C4-2B (cell line): ENCODE measurements at regions not wholly inside any gene's neighbourhood (a gene's known extent, or its start where the extent isn't known, plus 50 kb on each side); places are given as distances from the start of the nearest gene placed in this dataset.
A peak's percentile ranks its signal among the peaks of the same experiment; 100 is the strongest.
"Not testable (repeated sequence)": the region's sequence is repeated elsewhere in the genome, so short reads cannot be mapped to it uniquely, and the experiment has no call there.

Source experiments
- H3K27ac ChIP-seq: fragments of 450-650 bp; 2 replicates; pipeline ENCODE4 v1.5.1; 2017
- ZFX ChIP-seq: fragments of 450-650 bp; IDR thresholded peaks from 2 replicates; pipeline ENCODE4 v1.6.1; 2017
- TF ChIP-seq, protein P1 (sequence below): fragments of 450-650 bp; conservative IDR thresholded peaks from 2 replicates; pipeline ENCODE4 v1.5.1; 2017; ENCODE audit warnings: mild to moderate bottlenecking

- no peak overlapping the region for H3K27ac ChIP-seq
- TF ChIP-seq, protein P1, sequence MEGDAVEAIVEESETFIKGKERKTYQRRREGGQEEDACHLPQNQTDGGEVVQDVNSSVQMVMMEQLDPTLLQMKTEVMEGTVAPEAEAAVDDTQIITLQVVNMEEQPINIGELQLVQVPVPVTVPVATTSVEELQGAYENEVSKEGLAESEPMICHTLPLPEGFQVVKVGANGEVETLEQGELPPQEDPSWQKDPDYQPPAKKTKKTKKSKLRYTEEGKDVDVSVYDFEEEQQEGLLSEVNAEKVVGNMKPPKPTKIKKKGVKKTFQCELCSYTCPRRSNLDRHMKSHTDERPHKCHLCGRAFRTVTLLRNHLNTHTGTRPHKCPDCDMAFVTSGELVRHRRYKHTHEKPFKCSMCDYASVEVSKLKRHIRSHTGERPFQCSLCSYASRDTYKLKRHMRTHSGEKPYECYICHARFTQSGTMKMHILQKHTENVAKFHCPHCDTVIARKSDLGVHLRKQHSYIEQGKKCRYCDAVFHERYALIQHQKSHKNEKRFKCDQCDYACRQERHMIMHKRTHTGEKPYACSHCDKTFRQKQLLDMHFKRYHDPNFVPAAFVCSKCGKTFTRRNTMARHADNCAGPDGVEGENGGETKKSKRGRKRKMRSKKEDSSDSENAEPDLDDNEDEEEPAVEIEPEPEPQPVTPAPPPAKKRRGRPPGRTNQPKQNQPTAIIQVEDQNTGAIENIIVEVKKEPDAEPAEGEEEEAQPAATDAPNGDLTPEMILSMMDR = no peak
- no peak for TF ChIP-seq ZFX
These were observed 68.2 kb upstream of the EED start for GRCh38 chr11:86176165-86176884.

DNA sequence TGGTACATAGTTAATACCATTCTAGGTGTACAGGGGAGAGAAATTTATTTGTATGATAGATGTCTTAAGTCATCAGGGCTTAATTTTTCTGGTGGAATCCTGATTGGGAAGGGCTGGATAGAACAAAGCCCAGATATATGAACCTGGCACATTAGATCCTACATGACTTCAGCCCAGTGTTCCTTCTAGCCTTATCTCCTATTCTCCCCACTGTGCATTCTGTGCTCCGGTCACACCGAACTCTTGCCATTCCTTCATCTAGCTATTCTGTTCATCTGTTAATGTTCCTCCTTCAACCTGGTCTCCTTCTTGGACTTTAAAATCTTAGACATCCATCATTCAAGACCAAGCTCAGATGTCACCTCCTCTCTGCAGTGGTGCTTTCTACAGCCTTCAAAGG is 68.9 kb upstream of the EED start:
- no peak overlapping the region for H3K27ac ChIP-seq
- TF ChIP-seq, protein P1 = no peak
- TF ChIP-seq ZFX = no peak

GRCh38 chr11:86175191-86175590 is 69.4 kb upstream of the EED start:
- TF ChIP-seq, protein P1 = no peak
- no peak for TF ChIP-seq ZFX
- H3K27ac ChIP-seq = no peak overlapping the region

- TF ChIP-seq, protein P1 = no peak
- no peak for TF ChIP-seq ZFX
These were observed 70.2 kb upstream of the EED start for GRCh38 chr11:86174101-86175046.

DNA sequence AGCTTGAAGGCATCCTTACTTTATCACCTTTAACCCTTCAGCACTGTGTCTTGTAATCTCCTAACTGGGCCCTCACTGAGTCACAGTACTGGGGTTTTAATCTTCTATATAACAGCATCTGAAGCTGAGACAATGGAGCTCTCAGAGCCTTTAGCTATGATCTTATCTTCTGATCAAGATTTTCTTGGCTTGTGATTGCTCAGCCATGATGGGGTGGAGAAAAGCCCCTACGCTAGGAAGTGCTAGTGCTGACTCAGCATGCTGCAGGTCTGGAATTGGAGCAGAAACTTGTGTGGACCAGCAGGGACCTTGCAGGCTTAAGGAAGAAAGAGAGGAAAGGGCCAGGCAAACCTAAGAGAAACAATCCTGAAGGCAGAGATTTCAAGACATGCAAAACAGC is 71.7 kb upstream of the EED start:
- no peak overlapping the region for H3K27ac ChIP-seq
- TF ChIP-seq, protein P1 = no peak
- no peak for TF ChIP-seq ZFX

More at GRCh38 chr11:86174101-86175046, 70.2 kb upstream of the EED start:
- H3K27ac ChIP-seq = no peak overlapping the region

DNA sequence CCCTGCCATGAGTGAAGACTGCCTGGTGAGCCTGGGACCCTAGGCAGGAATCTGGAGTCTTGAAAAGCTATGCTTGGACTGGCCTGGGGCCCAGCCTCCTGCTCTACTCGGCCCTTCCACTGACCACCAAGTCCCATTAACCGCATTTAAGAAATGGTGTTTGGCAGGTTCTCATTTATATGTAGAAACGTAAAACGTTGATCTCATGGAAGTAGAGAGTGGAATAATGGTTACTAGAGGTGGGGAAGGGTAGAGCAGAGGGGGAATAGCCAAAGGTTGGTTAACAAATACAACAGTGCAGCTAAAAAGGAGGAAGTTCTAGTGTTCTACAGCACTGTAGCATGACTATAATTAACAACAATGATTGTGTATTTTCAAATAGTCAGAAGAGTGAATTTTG is 72.9 kb upstream of the EED start:
- H3K27ac ChIP-seq = no peak overlapping the region
- no peak for TF ChIP-seq ZFX
- TF ChIP-seq, protein P1 = no peak

DNA sequence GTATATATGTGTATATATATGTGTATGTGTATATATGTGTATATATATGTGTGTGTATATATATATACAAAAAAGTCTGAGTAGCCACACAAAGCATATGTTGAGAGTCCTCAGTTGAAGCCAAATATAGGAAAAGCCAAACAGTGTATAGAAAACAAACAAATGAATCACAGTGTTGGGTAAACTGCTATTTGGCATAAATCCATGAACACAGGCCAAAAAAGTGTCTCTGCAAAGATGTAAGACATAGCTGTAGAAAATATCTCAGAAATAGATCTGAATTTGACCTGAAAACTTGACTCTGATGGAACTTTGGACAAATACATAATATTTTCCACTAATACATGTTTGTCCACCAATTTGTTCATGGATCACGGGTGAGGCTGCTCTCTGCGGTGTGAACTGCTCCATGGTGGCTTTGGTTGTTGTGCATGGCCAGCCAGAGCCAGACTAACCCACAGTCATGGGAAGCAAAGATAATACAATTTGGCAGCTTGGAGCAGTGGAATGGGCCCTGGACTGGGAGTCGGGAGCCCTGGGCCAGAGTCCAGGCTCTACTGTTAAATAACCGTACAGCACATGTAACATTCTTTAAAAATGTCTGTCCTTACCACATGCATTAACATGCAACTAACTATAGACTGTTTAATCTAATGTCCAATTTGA is 76.9 kb upstream of the EED start:
- no peak for TF ChIP-seq ZFX
- H3K27ac ChIP-seq = 0 out of 2 replicates have a peak overlapping the region, but pooled peaks have one; percentile 17

GRCh38 chr11:86166287-86166686 is 78.3 kb upstream of the EED start:
- not testable (repeated sequence) for H3K27ac ChIP-seq
